ENCODE measurements at regions not wholly inside any gene's neighbourhood (a gene's known extent, or its start where the extent isn't known, plus 50 kb on each side); places are given as distances from the start of the nearest gene placed in this dataset.

DNA sequence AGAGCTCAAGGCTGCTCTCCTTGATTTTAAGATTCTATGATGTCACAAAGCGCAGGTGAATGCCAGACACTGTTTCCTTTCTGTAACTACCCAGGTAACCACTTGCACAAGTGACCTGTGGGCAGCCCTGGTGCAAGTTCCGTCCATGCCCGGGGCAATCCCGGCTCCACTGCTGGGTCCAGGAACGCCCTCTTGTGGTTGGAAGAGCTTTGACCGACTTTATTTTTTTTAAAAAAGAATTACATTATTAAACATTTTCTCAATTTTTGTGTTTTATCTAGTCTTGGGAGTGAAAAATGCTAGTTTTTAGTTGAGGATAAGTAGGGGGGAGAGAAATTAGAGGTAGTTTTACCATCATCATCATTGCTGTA is 695.2 kb downstream of the QKI start:
- no peak overlapping the region for H3K27ac Mint-ChIP-seq
- no peaks in the 10 kb centered on the region for H3K27me3 Mint-ChIP-seq
- H3K4me3 Mint-ChIP-seq: no peak overlapping the region
- H3K9me3 Mint-ChIP-seq: peaks cover 2% of the 10 kb centered on the region
- ChIA-PET CTCF (interaction anchor here (0.6 kb wide), 1 partner anchor 83 kb away, joined by 3 read pairs; no protein-coding TSS in a partner anchor), POLR2A (no interaction called here)
- DNase-seq: no peak
- no peaks in the 10 kb centered on the region for H3K4me1 Mint-ChIP-seq
- no peaks in the 10 kb centered on the region for H3K36me3 Mint-ChIP-seq (ENCODE audit: low read depth)

- no peak overlapping the region for H3K27ac Mint-ChIP-seq
- no peak for DNase-seq
- peaks cover 2% of the 10 kb centered on the region for H3K9me3 Mint-ChIP-seq
- POLR2A ChIA-PET: no interaction called here
- no peaks in the 10 kb centered on the region for H3K4me1 Mint-ChIP-seq
- H3K36me3 Mint-ChIP-seq (ENCODE audit: low read depth): no peaks in the 10 kb centered on the region
- no peaks in the 10 kb centered on the region for H3K27me3 Mint-ChIP-seq
- CTCF ChIA-PET: interaction anchor here (0.6 kb wide), 1 partner anchor 82 kb away, joined by 3 read pairs; no protein-coding TSS in a partner anchor
- H3K4me3 Mint-ChIP-seq: no peak overlapping the region
These were observed 694.6 kb downstream of the QKI start for GRCh38 chr6:164108869-164109769.

DNA sequence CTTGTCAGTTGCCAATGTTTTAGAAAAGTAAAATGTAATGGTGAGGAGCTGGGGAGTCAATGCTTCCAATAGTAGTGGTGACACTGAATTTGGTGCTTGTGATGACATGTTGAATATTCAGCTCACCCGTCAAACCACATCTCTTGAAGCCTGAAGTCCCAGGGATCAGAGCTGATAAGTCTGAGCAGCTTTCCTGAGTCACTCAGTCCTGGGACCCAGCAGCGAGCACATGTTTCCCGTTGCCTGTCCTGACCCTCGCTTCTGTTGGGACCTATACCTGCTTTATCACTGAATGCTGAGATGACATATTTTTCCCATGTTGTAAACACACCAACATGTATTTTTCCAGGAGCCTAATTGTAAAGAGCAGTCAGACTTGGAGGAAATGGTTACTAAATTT is 693.6 kb downstream of the QKI start:
- H3K36me3 Mint-ChIP-seq (ENCODE audit: low read depth): no peaks in the 10 kb centered on the region
- H3K4me1 Mint-ChIP-seq: no peaks in the 10 kb centered on the region
- no peak overlapping the region for H3K27ac Mint-ChIP-seq
- peaks cover 2% of the 10 kb centered on the region for H3K9me3 Mint-ChIP-seq
- no peak overlapping the region for H3K4me3 Mint-ChIP-seq
- POLR2A ChIA-PET: no interaction called here
- CTCF ChIA-PET: no interaction called here
- H3K27me3 Mint-ChIP-seq: no peaks in the 10 kb centered on the region
- DNase-seq: no peak

GRCh38 chr6:164107297-164107995 is 692.9 kb downstream of the QKI start:
- CTCF ChIA-PET: no interaction called here
- no peaks in the 10 kb centered on the region for H3K4me1 Mint-ChIP-seq

DNA sequence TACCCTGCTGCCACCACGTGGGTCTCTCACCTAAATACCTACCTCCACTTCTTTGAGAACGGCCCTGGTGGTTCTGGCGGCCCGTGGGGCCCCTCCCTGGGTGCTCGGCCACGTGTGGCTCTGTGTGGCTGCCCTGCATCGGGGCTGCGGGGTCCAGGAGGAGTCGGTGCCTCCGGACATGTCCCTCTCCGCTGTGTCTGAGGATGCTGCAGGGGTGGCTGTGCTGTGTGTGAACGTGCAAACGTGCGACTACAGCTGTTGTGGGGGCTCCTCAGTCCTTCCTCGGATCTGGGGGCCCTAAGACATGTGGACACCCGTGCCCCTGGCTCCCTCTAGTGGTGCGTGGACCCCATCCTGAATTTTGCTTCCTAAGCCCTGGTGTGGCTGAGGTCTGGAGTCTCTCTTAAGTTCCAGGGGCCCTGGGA is 691.8 kb downstream of the QKI start:
- H3K36me3 Mint-ChIP-seq (ENCODE audit: low read depth): no peaks in the 10 kb centered on the region
- ChIA-PET CTCF (no interaction called here), POLR2A (no interaction called here)
- no peak overlapping the region for H3K27ac Mint-ChIP-seq
- no peak overlapping the region for H3K4me3 Mint-ChIP-seq
- no peaks in the 10 kb centered on the region for H3K9me3 Mint-ChIP-seq
- H3K4me1 Mint-ChIP-seq: no peaks in the 10 kb centered on the region
- DNase-seq: no peak
- H3K27me3 Mint-ChIP-seq: no peaks in the 10 kb centered on the region

More at GRCh38 chr6:164107297-164107995, 692.9 kb downstream of the QKI start:
- H3K27me3 Mint-ChIP-seq: no peaks in the 10 kb centered on the region
- no peaks in the 10 kb centered on the region for H3K36me3 Mint-ChIP-seq (ENCODE audit: low read depth)
- H3K9me3 Mint-ChIP-seq: peaks cover 2% of the 10 kb centered on the region
- POLR2A ChIA-PET: no interaction called here
- no peak for DNase-seq
- no peak overlapping the region for H3K4me3 Mint-ChIP-seq
- no peak overlapping the region for H3K27ac Mint-ChIP-seq

DNA sequence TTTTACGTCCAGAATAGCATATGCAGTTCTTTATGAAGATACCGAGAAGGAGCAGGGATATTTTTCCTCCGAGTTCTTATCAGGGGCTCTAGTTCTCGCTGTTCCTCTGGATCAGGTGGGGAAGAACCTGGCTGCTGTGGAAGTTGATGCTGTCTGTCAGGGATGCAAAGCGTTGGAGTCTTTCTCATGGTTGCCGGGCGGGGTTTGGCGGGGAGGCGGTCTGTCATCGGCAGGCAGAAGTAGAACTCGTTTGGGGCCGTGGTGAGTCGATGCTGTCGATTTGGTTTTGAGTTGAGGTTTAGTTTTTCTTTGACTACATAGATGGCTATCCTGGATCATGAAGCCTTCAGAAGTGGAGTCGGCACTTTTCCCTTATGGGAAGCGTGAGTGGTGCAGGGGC is 691.2 kb downstream of the QKI start:
- Mint-ChIP-seq H3K36me3 (ENCODE audit: low read depth) (no peaks in the 10 kb centered on the region), H3K4me3 (no peak overlapping the region), H3K27ac (no peak overlapping the region), H3K4me1 (no peaks in the 10 kb centered on the region), H3K9me3 (no peaks in the 10 kb centered on the region), H3K27me3 (no peaks in the 10 kb centered on the region)
- ChIA-PET CTCF (no interaction called here), POLR2A (no interaction called here)
- no peak for DNase-seq

DNA sequence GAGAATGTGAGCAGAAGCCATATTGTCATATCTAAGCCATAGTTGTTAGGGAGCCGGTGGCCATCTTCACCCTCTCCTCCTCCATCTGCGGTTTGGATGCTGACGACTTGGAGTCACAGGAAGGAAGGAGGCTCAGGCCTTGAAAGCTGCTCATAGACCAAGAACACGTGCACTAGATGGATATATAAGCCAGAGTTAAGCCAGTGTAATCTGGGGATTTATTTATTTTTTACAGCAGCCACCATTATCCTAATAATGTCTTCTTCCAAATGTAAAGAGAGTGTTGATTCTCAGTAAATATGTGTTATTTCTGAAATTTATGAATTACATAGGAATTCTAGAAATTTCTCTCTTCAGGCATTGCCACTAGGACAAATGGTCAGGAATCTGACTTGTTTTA is 689.9 kb downstream of the QKI start:
- no peaks in the 10 kb centered on the region for H3K36me3 Mint-ChIP-seq (ENCODE audit: low read depth)
- no peaks in the 10 kb centered on the region for H3K4me1 Mint-ChIP-seq
- H3K9me3 Mint-ChIP-seq: no peaks in the 10 kb centered on the region
- DNase-seq: no peak
- no peak overlapping the region for H3K4me3 Mint-ChIP-seq
- CTCF ChIA-PET: no interaction called here
- no peak overlapping the region for H3K27ac Mint-ChIP-seq
- POLR2A ChIA-PET: no interaction called here
- no peaks in the 10 kb centered on the region for H3K27me3 Mint-ChIP-seq

GRCh38 chr6:164102693-164103092 is 688.2 kb downstream of the QKI start:
- no peaks in the 10 kb centered on the region for H3K36me3 Mint-ChIP-seq (ENCODE audit: low read depth)
- H3K4me1 Mint-ChIP-seq: no peaks in the 10 kb centered on the region
- CTCF ChIA-PET: no interaction called here
- no peak for DNase-seq
- H3K9me3 Mint-ChIP-seq: no peaks in the 10 kb centered on the region
- H3K27me3 Mint-ChIP-seq: no peaks in the 10 kb centered on the region
- POLR2A ChIA-PET: no interaction called here
- no peak overlapping the region for H3K27ac Mint-ChIP-seq
- H3K4me3 Mint-ChIP-seq: no peak overlapping the region

DNA sequence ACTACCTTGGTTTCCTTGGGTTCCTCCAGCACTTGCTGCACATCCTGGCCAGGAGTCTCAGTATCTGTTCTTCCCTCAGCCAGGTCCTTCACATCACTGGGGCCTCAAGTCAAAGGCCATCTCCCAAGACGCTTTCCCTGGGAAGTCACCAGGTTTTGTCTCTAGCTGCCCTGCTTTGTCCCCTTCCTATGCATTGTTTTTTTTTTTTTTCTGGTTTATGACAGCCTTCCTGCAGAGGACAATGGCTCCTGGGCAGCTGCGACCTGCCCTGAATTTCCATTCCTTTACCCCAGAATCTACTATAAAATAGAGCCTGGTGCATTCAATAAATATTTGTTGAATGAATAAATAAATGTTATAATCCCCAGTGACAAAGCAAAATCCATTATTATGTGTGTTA is 687.3 kb downstream of the QKI start:
- no peaks in the 10 kb centered on the region for H3K27me3 Mint-ChIP-seq
- no peak for DNase-seq
- POLR2A ChIA-PET: no interaction called here
- CTCF ChIA-PET: no interaction called here
- no peak overlapping the region for H3K4me3 Mint-ChIP-seq
- H3K36me3 Mint-ChIP-seq (ENCODE audit: low read depth): no peaks in the 10 kb centered on the region
- no peak overlapping the region for H3K27ac Mint-ChIP-seq
- H3K4me1 Mint-ChIP-seq: no peaks in the 10 kb centered on the region
- no peaks in the 10 kb centered on the region for H3K9me3 Mint-ChIP-seq

- Mint-ChIP-seq H3K4me3 (no peak overlapping the region), H3K27ac (no peak overlapping the region), H3K27me3 (no peaks in the 10 kb centered on the region), H3K4me1 (no peaks in the 10 kb centered on the region), H3K36me3 (ENCODE audit: low read depth) (no peaks in the 10 kb centered on the region), H3K9me3 (no peaks in the 10 kb centered on the region)
- DNase-seq: no peak
- ChIA-PET POLR2A (no interaction called here), CTCF (no interaction called here)
These were observed 684.8 kb downstream of the QKI start for GRCh38 chr6:164099269-164099865.

DNA sequence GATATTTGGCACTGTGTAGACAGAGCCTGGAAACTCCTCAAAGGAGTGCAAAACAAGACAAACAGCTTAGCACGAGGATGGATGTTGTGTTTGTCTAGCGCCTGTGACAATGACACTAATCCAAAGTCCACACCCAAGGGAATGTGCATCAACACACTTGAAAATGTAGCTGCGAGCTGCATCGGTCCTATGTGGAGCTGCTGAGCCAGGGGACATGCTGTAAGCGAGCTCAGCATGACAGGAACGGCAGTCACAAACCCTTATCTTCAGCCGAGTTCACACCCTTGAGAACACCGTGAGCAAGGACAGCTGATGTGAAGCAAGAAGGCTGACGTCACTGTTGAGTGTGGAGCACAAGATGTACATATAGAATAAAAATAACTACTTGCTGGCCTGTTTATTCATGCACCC is 684.3 kb downstream of the QKI start:
- no peak overlapping the region for H3K4me3 Mint-ChIP-seq
- H3K36me3 Mint-ChIP-seq (ENCODE audit: low read depth): no peaks in the 10 kb centered on the region
- ChIA-PET CTCF (no interaction called here), POLR2A (no interaction called here)
- no peak for DNase-seq
- H3K27me3 Mint-ChIP-seq: no peaks in the 10 kb centered on the region
- no peaks in the 10 kb centered on the region for H3K9me3 Mint-ChIP-seq
- H3K4me1 Mint-ChIP-seq: no peaks in the 10 kb centered on the region
- no peak overlapping the region for H3K27ac Mint-ChIP-seq

GRCh38 chr6:164097551-164098398 is 683.3 kb downstream of the QKI start:
- POLR2A ChIA-PET: no interaction called here
- Mint-ChIP-seq H3K9me3 (no peaks in the 10 kb centered on the region), H3K4me1 (no peaks in the 10 kb centered on the region), H3K4me3 (no peak overlapping the region), H3K27me3 (no peaks in the 10 kb centered on the region), H3K36me3 (ENCODE audit: low read depth) (no peaks in the 10 kb centered on the region), H3K27ac (no peak overlapping the region)
- no peak for DNase-seq
- CTCF ChIA-PET: no interaction called here

GRCh38 chr6:164097056-164097455 is 682.5 kb downstream of the QKI start:
- no peaks in the 10 kb centered on the region for H3K36me3 Mint-ChIP-seq (ENCODE audit: low read depth)
- no peaks in the 10 kb centered on the region for H3K27me3 Mint-ChIP-seq
- no peak for DNase-seq
- H3K27ac Mint-ChIP-seq: no peak overlapping the region
- H3K4me1 Mint-ChIP-seq: no peaks in the 10 kb centered on the region
- CTCF ChIA-PET: no interaction called here
- H3K9me3 Mint-ChIP-seq: no peaks in the 10 kb centered on the region
- H3K4me3 Mint-ChIP-seq: no peak overlapping the region
- POLR2A ChIA-PET: no interaction called here
